ENCODE measurements at regions not wholly inside any gene's neighbourhood (a gene's known extent, or its start where the extent isn't known, plus 50 kb on each side); places are given as distances from the start of the nearest gene placed in this dataset.

- Histone ChIP-seq H3K36me3 (ENCODE audit: low read depth, missing control alignments) (no peaks in the 10 kb centered on the region), H3K4me1 (no peaks in the 10 kb centered on the region), H3K27me3 (no peaks in the 10 kb centered on the region), H3K9me3 (no peaks in the 10 kb centered on the region), H3K27ac (no peak overlapping the region), H3K4me3 (no peak overlapping the region)
- TF ChIP-seq POLR2A (IDR thresholded peaks at IDR 0.05) = no peak
- TF ChIP-seq, protein P1, sequence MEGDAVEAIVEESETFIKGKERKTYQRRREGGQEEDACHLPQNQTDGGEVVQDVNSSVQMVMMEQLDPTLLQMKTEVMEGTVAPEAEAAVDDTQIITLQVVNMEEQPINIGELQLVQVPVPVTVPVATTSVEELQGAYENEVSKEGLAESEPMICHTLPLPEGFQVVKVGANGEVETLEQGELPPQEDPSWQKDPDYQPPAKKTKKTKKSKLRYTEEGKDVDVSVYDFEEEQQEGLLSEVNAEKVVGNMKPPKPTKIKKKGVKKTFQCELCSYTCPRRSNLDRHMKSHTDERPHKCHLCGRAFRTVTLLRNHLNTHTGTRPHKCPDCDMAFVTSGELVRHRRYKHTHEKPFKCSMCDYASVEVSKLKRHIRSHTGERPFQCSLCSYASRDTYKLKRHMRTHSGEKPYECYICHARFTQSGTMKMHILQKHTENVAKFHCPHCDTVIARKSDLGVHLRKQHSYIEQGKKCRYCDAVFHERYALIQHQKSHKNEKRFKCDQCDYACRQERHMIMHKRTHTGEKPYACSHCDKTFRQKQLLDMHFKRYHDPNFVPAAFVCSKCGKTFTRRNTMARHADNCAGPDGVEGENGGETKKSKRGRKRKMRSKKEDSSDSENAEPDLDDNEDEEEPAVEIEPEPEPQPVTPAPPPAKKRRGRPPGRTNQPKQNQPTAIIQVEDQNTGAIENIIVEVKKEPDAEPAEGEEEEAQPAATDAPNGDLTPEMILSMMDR (IDR thresholded peaks at IDR 0.05) = no peak
- intact Hi-C loops (cut with DNase I; ENCODE audit: low total_unique reads) = no loop called here
- 78 to 82% methylated on average over 13 of the region's 13 CpGs for WGBS, 2 donors
- DNase-seq = no peak
These were observed 539.0 kb downstream of the EFNB2 start for GRCh38 chr13:105996391-105997025.

DNA sequence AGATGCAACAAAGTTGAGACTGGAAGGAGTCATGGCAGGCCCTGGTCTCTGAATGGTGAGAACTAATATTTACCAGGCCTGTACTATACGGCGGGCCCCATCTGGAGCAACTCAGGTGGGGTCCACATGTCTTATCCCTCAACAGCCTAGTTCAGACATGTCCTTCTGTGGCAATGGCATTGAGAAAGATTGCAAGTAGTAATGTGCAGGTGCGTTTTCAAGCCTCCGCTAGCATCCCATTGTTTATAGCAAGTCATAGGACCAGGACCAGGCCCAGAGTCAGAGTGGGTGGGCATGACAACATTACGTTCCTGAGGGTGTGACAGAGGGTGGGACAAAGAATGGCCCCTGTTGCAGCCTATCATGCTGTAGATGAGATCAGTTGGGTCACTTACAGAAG, 541.1 kb downstream of the EFNB2 start:
- H3K4me3 ChIP-seq = no peak overlapping the region
- 92 to 94% methylated on average over 5 of the region's 5 CpGs for WGBS, 2 donors
- intact Hi-C loops (cut with DNase I; ENCODE audit: low total_unique reads) = no loop called here
- no peaks in the 10 kb centered on the region for H3K4me1 ChIP-seq
- no peaks in the 10 kb centered on the region for H3K27me3 ChIP-seq
- no peaks in the 10 kb centered on the region for H3K36me3 ChIP-seq (ENCODE audit: low read depth, missing control alignments)
- DNase-seq = no peak
- no peak for TF ChIP-seq POLR2A (IDR thresholded peaks at IDR 0.05)
- TF ChIP-seq, protein P1 (IDR thresholded peaks at IDR 0.05) = no peak
- H3K9me3 ChIP-seq = no peaks in the 10 kb centered on the region
- H3K27ac ChIP-seq = no peak overlapping the region

- H3K9me3 ChIP-seq = no peaks in the 10 kb centered on the region
- H3K27me3 ChIP-seq = no peaks in the 10 kb centered on the region
- no peak overlapping the region for H3K4me3 ChIP-seq
- no peaks in the 10 kb centered on the region for H3K36me3 ChIP-seq (ENCODE audit: low read depth, missing control alignments)
- no peaks in the 10 kb centered on the region for H3K4me1 ChIP-seq
- intact Hi-C loops (cut with DNase I; ENCODE audit: low total_unique reads) = no loop called here
- TF ChIP-seq, protein P1 (IDR thresholded peaks at IDR 0.05) = no peak
- TF ChIP-seq POLR2A (IDR thresholded peaks at IDR 0.05) = no peak
- whole genome bisulfite sequencing, 2 donors = 83 to 87% methylated on average over 4 of the region's 4 CpGs
- H3K27ac ChIP-seq = no peak overlapping the region
- no peak for DNase-seq
These were observed 543.7 kb downstream of the EFNB2 start for GRCh38 chr13:105991622-105992277.

DNA sequence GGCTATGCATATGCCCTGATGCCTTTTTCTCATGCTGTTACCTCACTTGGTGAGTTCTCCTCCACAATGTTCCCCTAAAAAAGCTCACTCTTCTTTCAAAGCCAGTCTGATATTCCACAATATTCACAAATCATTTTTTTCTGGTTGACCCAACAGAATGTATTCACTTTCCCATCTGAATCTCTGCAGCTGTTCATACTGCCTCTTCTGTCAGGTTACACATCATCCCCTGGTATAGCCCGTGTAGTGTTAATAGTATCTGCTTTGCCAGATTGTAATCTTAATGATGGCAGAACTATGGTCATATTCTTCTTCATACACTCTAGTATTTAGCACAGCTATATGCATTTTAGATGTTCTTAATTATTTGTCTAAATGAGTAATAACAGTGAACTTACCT, 544.3 kb downstream of the EFNB2 start:
- 78 to 95% methylated on average over 1 of the region's 1 CpG for WGBS, 2 donors

More for the DNA sequence above, 544.3 kb downstream of the EFNB2 start:
- no peaks in the 10 kb centered on the region for H3K27me3 ChIP-seq
- H3K9me3 ChIP-seq = no peaks in the 10 kb centered on the region
- H3K4me1 ChIP-seq = no peaks in the 10 kb centered on the region
- TF ChIP-seq, protein P1 (IDR thresholded peaks at IDR 0.05) = no peak
- no peak for TF ChIP-seq POLR2A (IDR thresholded peaks at IDR 0.05)
- no peaks in the 10 kb centered on the region for H3K36me3 ChIP-seq (ENCODE audit: low read depth, missing control alignments)
- intact Hi-C loops (cut with DNase I; ENCODE audit: low total_unique reads) = no loop called here
- H3K4me3 ChIP-seq = no peak overlapping the region
- no peak for DNase-seq
- no peak overlapping the region for H3K27ac ChIP-seq
